ENCODE measurements at regions not wholly inside any gene's neighbourhood (a gene's known extent, or its start where the extent isn't known, plus 50 kb on each side); places are given as distances from the start of the nearest gene placed in this dataset.

DNA sequence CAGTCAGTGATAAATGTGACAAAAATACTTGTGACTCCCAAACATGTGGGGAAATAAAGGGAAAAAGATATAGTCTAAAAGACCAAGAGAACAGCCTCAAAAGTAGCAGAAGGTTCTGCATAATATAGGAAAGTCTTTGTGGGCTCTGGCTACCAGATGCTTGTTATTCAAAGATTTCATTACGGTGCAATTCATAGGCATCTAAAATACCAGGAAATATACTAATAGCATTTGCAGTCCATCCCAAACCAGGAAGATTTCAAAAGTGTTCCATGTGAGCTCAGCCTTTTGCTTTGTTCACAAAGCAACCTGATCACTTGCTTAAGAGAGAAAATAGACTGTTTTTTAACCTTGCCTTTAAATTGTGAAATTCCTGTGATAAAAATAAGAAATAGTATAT, 506.7 kb upstream of the MARCKS start:
- Histone ChIP-seq H3K4me1 (ENCODE audit: control insufficient read depth in 4 of 4, insufficient read depth in 4 of 4, low read length in 3 of 4) (peaks cover 0 to 4% (median 0%) of the 10 kb centered on the region in 4 donors), H3K27me3 (ENCODE audit: control insufficient read depth in 4 of 4, insufficient read depth in 4 of 4, low read length in 3 of 4) (no peaks in the 10 kb centered on the region), H3K9ac (ENCODE audit: low read depth in 1 of 2, low read length in 2 of 2) (no peak overlapping the region), H3K27ac (ENCODE audit: low read depth in 1 of 2, low read length in 2 of 2) (no peak overlapping the region), H3K36me3 (ENCODE audit: control insufficient read depth in 4 of 4, insufficient read depth in 3 of 4, low read depth in 1 of 4, low read length in 3 of 4) (no peaks in the 10 kb centered on the region), H3K9me3 (ENCODE audit: control insufficient read depth in 4 of 4, low read length in 3 of 4) (no peaks in the 10 kb centered on the region), H3K4me3 (ENCODE audit: low read depth in 1 of 3, low read length in 3 of 3) (no peak overlapping the region)
- TF ChIP-seq HNF4G (IDR thresholded peaks at IDR 0.05) (no peak), YY1 (IDR thresholded peaks at IDR 0.05) (no peak), TAF1 (conservative IDR thresholded peaks at IDR 0.05) (no peak), EGR1 (IDR thresholded peaks at IDR 0.05; ENCODE audit: low read depth in 2 of 2) (no peak), NR2F2 (IDR thresholded peaks at IDR 0.05) (no peak), FOXA2 (IDR thresholded peaks at IDR 0.05) (no peak), GABPA (IDR thresholded peaks at IDR 0.05 in 1 of 2, conservative IDR thresholded peaks at IDR 0.05 in 1 of 2) (no peak), HNF4A (conservative IDR thresholded peaks at IDR 0.05) (no peak), FOXA1 (IDR thresholded peaks at IDR 0.05) (no peak), CTCF (IDR thresholded peaks at IDR 0.05; ENCODE audit: low read depth, low read length, missing input control) (no peak), SP1 (IDR thresholded peaks at IDR 0.05) (no peak), RAD21 (IDR thresholded peaks at IDR 0.05) (no peak), JUND (IDR thresholded peaks at IDR 0.05) (no peak), ZBTB33 (IDR thresholded peaks at IDR 0.05) (no peak), RXRA (IDR thresholded peaks at IDR 0.05) (no peak), MAX (IDR thresholded peaks at IDR 0.05) (no peak)
- TF ChIP-seq, protein P1, sequence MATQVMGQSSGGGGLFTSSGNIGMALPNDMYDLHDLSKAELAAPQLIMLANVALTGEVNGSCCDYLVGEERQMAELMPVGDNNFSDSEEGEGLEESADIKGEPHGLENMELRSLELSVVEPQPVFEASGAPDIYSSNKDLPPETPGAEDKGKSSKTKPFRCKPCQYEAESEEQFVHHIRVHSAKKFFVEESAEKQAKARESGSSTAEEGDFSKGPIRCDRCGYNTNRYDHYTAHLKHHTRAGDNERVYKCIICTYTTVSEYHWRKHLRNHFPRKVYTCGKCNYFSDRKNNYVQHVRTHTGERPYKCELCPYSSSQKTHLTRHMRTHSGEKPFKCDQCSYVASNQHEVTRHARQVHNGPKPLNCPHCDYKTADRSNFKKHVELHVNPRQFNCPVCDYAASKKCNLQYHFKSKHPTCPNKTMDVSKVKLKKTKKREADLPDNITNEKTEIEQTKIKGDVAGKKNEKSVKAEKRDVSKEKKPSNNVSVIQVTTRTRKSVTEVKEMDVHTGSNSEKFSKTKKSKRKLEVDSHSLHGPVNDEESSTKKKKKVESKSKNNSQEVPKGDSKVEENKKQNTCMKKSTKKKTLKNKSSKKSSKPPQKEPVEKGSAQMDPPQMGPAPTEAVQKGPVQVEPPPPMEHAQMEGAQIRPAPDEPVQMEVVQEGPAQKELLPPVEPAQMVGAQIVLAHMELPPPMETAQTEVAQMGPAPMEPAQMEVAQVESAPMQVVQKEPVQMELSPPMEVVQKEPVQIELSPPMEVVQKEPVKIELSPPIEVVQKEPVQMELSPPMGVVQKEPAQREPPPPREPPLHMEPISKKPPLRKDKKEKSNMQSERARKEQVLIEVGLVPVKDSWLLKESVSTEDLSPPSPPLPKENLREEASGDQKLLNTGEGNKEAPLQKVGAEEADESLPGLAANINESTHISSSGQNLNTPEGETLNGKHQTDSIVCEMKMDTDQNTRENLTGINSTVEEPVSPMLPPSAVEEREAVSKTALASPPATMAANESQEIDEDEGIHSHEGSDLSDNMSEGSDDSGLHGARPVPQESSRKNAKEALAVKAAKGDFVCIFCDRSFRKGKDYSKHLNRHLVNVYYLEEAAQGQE (IDR thresholded peaks at IDR 0.05): no peak
- TF ChIP-seq, protein P2, sequence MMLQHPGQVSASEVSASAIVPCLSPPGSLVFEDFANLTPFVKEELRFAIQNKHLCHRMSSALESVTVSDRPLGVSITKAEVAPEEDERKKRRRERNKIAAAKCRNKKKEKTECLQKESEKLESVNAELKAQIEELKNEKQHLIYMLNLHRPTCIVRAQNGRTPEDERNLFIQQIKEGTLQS (IDR thresholded peaks at IDR 0.05): no peak
- WGBS: 2% methylated on average over 1 of the region's 1 CpG
- DNase-seq (ENCODE audit: low spot score): no peak
